NCI-H2196 (cell line): ENCODE measurements at regions not wholly inside any gene's neighbourhood (a gene's known extent, or its start where the extent isn't known, plus 50 kb on each side); places are given as distances from the start of the nearest gene placed in this dataset.
"Not testable (repeated sequence)": the region's sequence is repeated elsewhere in the genome, so short reads cannot be mapped to it uniquely, and the experiment has no call there.

Source experiments
- DNase-seq: peaks from one replicate; lab custom pipeline; 2025; ENCODE audit not compliant: unreplicated experiment; lab: John Stamatoyannopoulos, UW

GRCh38 chr20:57980506-57980905 lies 247.9 kb downstream of the ANKRD60 start:
- no peak for DNase-seq

GRCh38 chr20:57977569-57977968 lies 250.9 kb downstream of the ANKRD60 start:
- no peak for DNase-seq

- DNase-seq = no peak
Measured at GRCh38 chr20:57977141-57977540, 251.3 kb downstream of the ANKRD60 start.

- DNase-seq = no peak
Measured at GRCh38 chr20:57974863-57975262, 253.6 kb downstream of the ANKRD60 start.

GRCh38 chr20:57973886-57974285 lies 254.6 kb downstream of the ANKRD60 start:
- DNase-seq = no peak

- DNase-seq = not testable (repeated sequence)
Measured at GRCh38 chr20:57971583-57971982, 256.9 kb downstream of the ANKRD60 start.

- DNase-seq = no peak
Measured at GRCh38 chr20:57970856-57971255, 257.6 kb downstream of the ANKRD60 start.

- DNase-seq = no peak
Measured at GRCh38 chr20:57970116-57970515, 258.3 kb downstream of the ANKRD60 start.

GRCh38 chr20:57968120-57968519 lies 258.3 kb upstream of the PMEPA1 start:
- DNase-seq = no peak

- no peak for DNase-seq
Measured at GRCh38 chr20:57967364-57967763, 257.5 kb upstream of the PMEPA1 start.

GRCh38 chr20:57966620-57967019 lies 256.8 kb upstream of the PMEPA1 start:
- no peak for DNase-seq

- DNase-seq = no peak
Measured at GRCh38 chr20:57965441-57965840, 255.6 kb upstream of the PMEPA1 start.

- DNase-seq = no peak
Measured at GRCh38 chr20:57964011-57964862, 254.4 kb upstream of the PMEPA1 start.

GRCh38 chr20:57960803-57961575 lies 251.2 kb upstream of the PMEPA1 start:
- no peak for DNase-seq

GRCh38 chr20:57959589-57959988 lies 249.8 kb upstream of the PMEPA1 start:
- DNase-seq = no peak

- no peak for DNase-seq
Measured at GRCh38 chr20:57959018-57959417, 249.2 kb upstream of the PMEPA1 start.

GRCh38 chr20:57958050-57958420 lies 248.2 kb upstream of the PMEPA1 start:
- DNase-seq = no peak

- no peak for DNase-seq
Measured at GRCh38 chr20:57957411-57958049, 247.7 kb upstream of the PMEPA1 start.

- DNase-seq = no peak
Measured at GRCh38 chr20:57953638-57954037, 243.8 kb upstream of the PMEPA1 start.

GRCh38 chr20:57952136-57952535 lies 242.3 kb upstream of the PMEPA1 start:
- no peak for DNase-seq

GRCh38 chr20:57951549-57951948 lies 241.7 kb upstream of the PMEPA1 start:
- no peak for DNase-seq
